ENCODE measurements at regions not wholly inside any gene's neighbourhood (a gene's known extent, or its start where the extent isn't known, plus 50 kb on each side); places are given as distances from the start of the nearest gene placed in this dataset.
"Not testable (repeated sequence)": the region's sequence is repeated elsewhere in the genome, so short reads cannot be mapped to it uniquely, and the experiment has no call there.

DNA sequence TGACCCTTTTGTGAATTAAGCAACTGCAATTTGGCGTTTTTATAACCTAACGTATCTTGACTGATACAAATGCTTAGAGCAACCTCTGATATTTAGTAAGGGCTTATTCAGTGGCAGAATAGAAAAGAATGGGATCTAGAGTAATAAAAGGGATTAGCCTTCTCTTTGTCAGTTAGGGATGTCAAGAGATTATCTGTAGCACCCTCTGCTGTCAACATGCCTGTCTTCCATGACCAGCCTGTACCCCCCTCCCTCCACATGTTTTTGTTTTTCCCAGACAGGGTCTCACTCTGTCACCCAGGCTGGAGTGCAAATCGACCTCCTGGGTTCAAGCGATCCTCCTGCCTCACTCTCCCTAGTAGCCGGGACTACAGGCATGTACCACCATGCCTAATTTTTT is 198.1 kb downstream of the NPIPA7 start:
- H3K36me3 Mint-ChIP-seq; H3K9me3 Mint-ChIP-seq; H3K4me1 Mint-ChIP-seq; DNase-seq; ATAC-seq (ENCODE audit: low read depth); H3K4me3 Mint-ChIP-seq; H3K27me3 Mint-ChIP-seq; POLR2A ChIA-PET; H3K27ac Mint-ChIP-seq: not testable (repeated sequence)

DNA sequence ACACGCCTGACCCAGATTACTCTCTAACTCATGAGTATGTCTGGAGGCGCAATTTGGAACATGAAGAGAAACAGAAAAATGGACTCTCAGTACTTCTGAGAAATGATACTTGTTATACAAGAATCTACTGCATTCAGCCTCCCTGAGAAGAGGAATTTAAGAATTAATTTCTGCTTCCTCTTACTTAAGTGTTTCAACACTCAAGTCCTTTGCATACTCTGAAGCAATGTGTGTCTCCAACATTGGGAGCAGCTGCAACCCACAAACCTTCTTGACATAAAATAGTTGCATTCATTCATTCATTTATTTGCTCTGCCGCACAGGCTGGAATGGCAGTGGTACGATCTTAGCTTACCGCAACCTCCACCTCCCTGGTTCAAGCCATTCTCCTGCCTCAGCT is 199.8 kb downstream of the NPIPA7 start:
- no peak for DNase-seq
- POLR2A ChIA-PET: no interaction called here
- H3K9me3 Mint-ChIP-seq: peaks cover 2% of the 10 kb centered on the region
- no peak for ATAC-seq (ENCODE audit: low read depth)
- H3K4me1 Mint-ChIP-seq: no peaks in the 10 kb centered on the region
- H3K36me3 Mint-ChIP-seq: no peaks in the 10 kb centered on the region
- H3K4me3 Mint-ChIP-seq: no peak overlapping the region
- peaks cover 5% of the 10 kb centered on the region for H3K27me3 Mint-ChIP-seq
- H3K27ac Mint-ChIP-seq: no peak overlapping the region

DNA sequence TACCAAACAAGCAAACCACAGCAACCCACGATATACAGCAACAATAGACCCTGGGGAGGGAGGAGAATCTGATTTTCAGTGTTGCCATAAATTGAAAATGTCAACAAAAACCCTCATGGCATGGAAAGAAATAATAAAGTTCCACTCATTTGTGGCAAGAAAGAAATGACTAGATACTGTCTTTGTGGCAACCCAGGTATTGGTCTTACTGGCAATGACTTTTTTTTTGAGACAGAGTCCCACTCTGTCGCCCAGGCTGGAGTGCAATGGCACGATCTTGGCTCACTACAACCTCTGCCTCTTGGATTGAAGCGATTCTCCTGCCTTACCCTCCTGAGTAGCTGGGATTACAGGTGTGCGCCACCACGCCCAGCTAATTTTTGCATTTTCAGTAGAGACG is 204.0 kb downstream of the NPIPA7 start:
- DNase-seq; H3K36me3 Mint-ChIP-seq; H3K4me1 Mint-ChIP-seq; ATAC-seq (ENCODE audit: low read depth); H3K27ac Mint-ChIP-seq; H3K4me3 Mint-ChIP-seq; H3K9me3 Mint-ChIP-seq; POLR2A ChIA-PET: not testable (repeated sequence)
- peaks cover 12% of the 10 kb centered on the region for H3K27me3 Mint-ChIP-seq

DNA sequence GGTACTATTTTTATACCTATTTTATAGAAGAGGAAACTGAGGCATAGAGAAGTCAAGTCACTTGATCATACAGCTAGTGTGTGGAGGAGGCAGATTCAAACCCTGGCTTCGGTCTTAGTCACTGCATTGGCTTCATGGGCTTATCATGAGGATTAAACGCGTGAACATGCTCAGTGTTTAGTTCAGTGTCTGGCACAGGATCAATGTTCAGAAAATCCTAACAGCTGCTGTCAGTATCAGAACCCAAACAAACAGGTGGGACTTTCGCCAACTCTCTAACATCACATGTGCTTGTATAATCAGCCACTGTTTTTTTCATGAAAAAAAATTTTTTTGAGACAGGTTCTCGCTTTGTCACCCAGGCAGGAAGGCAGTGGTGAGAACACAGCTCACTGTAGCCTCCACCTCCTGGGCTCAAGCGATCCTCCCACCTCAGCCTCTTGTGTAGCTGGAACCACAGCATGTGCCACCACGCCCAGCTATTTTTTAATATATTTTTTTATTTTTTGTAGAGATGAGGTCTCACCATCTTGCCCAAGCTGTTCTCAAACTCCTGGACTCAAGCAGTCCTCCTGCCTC is 207.2 kb downstream of the NPIPA7 start:
- DNase-seq; H3K36me3 Mint-ChIP-seq; ATAC-seq (ENCODE audit: low read depth); H3K4me1 Mint-ChIP-seq; POLR2A ChIA-PET; H3K9me3 Mint-ChIP-seq; H3K4me3 Mint-ChIP-seq; H3K27ac Mint-ChIP-seq: not testable (repeated sequence)
- H3K27me3 Mint-ChIP-seq: peaks cover 12% of the 10 kb centered on the region

DNA sequence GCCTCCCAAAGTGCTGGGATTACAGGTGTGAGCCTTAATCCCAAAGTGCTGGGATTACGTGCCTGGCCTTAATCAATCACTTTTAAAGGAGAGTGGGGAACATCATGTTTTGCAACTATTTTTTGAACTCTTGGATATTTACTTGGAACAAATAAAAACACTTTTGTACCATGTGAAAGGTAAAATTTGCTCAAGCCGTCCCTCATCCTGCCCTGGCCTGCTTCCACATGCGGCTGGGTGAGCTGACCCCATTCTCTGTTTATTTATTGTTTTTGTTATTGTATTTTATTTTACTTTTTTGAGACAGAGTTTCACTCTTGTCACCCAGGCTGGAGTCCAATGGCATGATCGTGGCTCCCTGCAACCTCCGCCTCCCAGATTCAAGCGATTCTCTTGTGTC is 208.0 kb downstream of the NPIPA7 start:
- DNase-seq; H3K36me3 Mint-ChIP-seq; POLR2A ChIA-PET; H3K4me3 Mint-ChIP-seq; H3K4me1 Mint-ChIP-seq; ATAC-seq (ENCODE audit: low read depth); H3K9me3 Mint-ChIP-seq; H3K27ac Mint-ChIP-seq: not testable (repeated sequence)
- H3K27me3 Mint-ChIP-seq: peaks cover 12% of the 10 kb centered on the region

DNA sequence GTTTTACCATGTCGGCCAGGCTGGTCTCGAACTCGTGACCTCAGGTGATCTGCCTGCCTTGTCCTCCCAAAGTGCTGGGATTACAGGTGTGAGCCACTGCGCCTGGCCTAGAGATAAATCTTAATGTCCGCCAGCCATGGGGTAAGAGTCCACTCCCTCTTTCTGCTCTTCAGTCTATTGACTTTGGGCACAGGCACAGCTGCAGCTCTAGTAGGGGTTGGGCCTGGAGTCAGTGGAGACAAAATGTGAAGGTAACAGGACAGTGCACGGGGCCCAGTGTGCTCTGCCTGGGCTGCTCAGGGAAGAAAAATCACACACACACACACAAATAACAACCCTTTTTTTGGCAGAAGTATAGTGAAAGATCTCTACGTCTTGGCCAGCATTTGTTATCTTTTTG is 209.5 kb downstream of the NPIPA7 start:
- POLR2A ChIA-PET; DNase-seq; H3K27ac Mint-ChIP-seq; ATAC-seq (ENCODE audit: low read depth); H3K9me3 Mint-ChIP-seq; H3K4me1 Mint-ChIP-seq; H3K36me3 Mint-ChIP-seq; H3K4me3 Mint-ChIP-seq: not testable (repeated sequence)
- H3K27me3 Mint-ChIP-seq: peaks cover 14% of the 10 kb centered on the region

DNA sequence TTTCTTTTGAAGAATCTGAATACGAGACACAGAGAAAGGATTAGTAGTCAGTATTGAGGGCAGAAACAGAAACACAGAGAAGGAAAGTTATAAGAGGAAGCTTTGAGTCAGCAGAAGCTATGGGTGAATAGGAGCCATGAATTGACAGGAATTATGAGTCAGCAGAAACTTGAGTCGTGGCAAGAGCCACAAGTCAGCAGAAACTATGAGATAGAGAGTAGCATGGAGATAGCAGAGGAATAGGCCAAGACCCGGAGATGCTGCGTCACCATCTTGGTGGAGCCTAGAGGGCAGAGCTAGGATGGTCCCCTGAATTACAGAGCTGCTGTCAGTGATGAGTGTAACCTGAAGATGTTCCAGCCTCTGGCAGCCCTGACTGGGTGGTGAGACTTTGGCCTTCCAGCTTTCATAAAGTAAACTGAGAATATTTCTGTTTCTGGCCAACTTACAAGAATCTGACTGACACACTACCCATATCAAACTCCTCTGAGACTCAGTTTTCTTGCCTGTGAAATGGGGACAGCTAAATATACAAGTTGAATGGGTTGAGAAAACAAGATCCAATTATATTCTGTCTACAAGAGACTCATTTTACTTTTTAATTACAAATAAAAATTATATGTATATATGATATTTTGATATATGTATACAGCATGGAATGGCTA is 211.8 kb downstream of the NPIPA7 start:
- H3K27ac Mint-ChIP-seq; ATAC-seq (ENCODE audit: low read depth); H3K27me3 Mint-ChIP-seq; H3K36me3 Mint-ChIP-seq; POLR2A ChIA-PET; DNase-seq; H3K9me3 Mint-ChIP-seq; H3K4me3 Mint-ChIP-seq: not testable (repeated sequence)
- peaks cover 11% of the 10 kb centered on the region for H3K4me1 Mint-ChIP-seq

DNA sequence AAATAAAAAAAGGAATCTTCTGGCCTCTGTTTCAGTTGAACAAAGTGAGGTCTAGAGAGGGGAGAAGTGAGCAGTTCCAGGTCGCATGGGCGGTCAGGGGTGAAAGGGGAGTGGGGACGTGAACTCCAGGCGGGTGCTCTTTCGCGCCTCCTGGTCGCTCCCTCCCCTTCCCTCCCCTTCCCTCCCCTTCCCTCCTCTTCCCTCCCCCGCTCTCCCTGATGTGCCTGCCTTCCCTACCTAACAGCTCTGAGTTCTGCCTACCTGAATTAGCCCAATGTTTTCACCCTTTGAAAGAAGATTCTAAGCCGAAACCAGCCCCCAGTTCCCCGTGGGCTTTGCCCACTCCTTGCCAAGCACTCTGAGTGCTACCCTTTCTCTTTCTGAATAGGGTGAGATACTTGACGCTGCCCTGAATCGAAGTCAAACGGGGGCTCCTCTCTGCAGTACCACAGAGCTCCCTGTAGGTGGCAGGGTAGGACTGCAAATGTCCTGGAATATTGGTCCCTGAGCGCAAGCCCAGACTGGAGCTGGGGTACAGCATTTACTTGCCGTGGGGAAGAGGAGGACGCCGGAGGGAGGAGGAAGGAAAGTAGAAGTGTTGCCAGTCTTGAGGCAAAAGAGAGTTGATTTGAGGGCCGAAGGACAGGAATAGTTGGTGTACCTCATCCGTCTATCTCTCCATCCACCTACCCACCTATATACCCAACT is 214.4 kb downstream of the NPIPA7 start:
- Mint-ChIP-seq H3K4me3 (peak overlapping the region; percentile 19), H3K4me1 (peaks cover 18% of the 10 kb centered on the region)
- ATAC-seq (ENCODE audit: low read depth) (peak; percentile 75), DNase-seq (peak; percentile 60)
- H3K9me3 Mint-ChIP-seq, H3K36me3 Mint-ChIP-seq, H3K27me3 Mint-ChIP-seq, POLR2A ChIA-PET, H3K27ac Mint-ChIP-seq: not testable (repeated sequence)

DNA sequence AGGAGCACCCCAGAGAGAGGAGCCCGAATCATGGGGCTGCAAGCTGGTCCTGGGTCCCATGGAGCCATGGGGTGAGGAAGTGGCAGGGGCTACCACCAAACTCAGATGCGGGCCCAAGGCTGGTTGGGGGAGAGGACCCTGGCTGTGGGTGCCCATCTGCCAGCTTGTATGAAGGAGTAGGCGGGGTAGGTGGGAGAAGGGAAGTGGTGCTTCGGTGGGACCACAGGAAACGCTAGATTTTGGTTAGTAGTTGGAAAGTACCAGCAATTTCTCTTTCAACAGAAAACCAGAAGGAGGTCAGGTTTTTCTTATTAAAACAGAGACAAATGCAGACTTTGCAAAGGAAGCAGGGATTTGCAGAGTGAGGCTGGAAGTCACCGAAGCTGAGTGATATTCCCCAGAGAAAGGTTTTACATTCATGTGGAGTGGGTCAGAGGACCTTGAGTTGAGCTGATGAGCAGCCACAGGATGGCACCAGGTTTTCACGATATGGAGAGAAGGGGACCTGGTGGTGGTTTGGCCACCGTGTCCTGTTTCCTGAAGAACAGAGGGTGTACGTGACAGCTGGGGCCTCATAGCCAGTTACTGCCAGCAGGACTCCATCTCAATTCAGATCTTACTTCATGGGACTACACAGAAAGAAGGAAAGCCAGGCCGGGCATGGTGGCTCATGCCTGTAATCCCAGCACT is 216.2 kb downstream of the NPIPA7 start:
- H3K27me3 Mint-ChIP-seq, POLR2A ChIA-PET, H3K9me3 Mint-ChIP-seq, H3K36me3 Mint-ChIP-seq, DNase-seq: not testable (repeated sequence)
- Mint-ChIP-seq H3K4me1 (peaks cover 18% of the 10 kb centered on the region), H3K27ac (peak overlapping the region; percentile 65), H3K4me3 (peak overlapping the region; percentile 30)
- peak; percentile 69 for ATAC-seq (ENCODE audit: low read depth)

DNA sequence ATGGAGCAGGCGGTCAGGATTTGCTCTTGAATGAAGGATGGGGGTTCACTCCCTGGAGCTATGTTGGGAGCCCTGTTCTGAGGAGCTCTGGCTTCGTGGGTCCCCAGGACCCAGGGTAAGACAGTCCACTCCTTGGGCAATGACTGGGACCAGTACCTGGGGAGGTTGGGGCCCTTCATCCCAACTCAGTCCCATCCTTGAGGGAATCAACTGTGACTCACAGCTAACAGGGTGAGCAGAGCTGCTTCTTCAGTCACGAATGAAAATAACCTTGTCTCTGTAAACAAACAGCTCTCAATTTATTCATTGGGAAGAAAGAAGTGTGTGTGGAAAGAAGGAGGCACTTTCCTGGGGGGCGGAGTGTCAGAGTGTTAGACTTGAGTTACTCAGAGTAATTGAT is 222.3 kb downstream of the NPIPA7 start:
- DNase-seq; ATAC-seq (ENCODE audit: low read depth); H3K4me1 Mint-ChIP-seq; H3K4me3 Mint-ChIP-seq; H3K36me3 Mint-ChIP-seq; POLR2A ChIA-PET; H3K27ac Mint-ChIP-seq; H3K27me3 Mint-ChIP-seq; H3K9me3 Mint-ChIP-seq: not testable (repeated sequence)

DNA sequence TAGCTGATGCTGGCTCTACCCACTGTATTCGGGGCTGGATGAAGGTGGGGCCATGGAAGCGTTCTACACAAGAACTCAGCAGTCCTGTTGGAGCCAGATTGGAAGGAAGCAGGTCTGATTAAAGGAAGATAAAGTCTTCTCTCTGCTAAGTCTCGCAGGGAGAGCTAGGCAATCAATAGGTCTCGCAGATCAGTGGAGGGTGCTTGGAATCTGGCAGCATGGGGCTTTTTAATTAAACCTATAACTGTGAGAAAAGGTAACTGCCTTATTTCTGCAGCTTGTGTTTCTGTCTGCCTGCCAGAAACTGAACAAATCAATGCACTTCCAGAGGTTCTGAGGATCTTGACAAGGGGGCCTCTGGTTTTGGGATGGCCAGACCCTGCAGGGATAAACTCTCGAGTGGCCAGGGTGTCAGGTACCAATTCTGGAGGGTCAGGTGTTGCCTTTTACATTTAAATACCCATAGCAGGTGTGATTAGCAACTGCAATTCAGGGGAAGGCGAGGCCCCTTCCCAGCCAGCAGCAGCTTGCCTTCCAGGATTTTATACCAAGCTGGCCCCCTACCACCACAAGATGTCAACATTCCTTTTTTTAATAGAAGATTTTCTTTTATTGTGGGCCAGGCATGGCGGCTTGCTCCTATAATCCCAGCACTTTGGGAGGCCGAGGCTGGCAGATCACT is 228.6 kb downstream of the NPIPA7 start:
- H3K36me3 Mint-ChIP-seq; H3K27me3 Mint-ChIP-seq; H3K9me3 Mint-ChIP-seq; H3K27ac Mint-ChIP-seq; H3K4me1 Mint-ChIP-seq; H3K4me3 Mint-ChIP-seq; ATAC-seq (ENCODE audit: low read depth); DNase-seq; POLR2A ChIA-PET: not testable (repeated sequence)

DNA sequence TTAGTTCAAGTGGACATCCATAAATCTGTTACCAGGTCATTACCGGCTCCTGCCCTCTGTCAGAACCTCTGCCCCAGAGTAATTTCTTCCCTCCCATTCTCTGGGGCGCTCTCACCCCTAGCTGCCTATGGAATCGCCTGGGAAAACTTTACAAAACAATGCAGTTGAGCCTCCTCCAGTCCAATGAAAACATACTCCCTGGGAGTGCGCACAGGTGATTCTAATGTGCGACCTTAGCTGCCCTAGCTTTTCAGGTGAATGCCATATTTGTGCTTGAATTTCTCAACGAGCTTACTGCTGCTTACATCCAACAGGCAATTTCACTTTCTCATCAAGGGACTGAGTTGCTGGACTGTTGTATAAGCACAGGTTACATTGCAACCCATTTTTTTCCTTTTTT is 230.7 kb downstream of the NPIPA7 start:
- POLR2A ChIA-PET: not testable (repeated sequence)

DNA sequence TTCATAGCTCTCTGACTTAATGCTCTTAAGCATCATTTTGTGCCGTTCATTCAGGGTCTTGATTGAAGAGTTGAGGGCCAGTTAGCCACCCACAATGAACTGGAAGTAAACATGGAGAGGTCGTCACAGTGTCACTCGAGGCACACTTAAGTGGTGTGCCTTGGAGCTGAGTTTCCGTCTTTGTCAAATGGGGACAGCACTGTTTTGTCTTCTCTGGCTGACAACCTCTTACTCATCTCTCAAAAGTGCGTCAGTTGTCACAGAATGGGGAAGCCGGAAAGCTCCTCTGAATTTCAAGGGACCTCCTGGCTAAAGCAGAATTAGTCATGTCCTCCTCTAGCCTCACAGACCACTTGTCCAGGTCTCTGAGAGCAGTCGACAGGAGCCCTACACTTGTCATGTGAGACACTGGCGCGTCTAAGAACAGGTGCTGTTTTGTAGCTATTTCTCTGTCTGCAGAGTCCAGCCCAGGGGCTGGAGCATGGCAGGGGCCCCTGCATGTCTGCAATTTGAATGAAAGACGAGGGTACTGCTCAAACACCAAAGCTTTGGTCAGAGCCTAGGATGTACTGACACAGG is 231.5 kb downstream of the NPIPA7 start:
- DNase-seq; H3K27me3 Mint-ChIP-seq; H3K27ac Mint-ChIP-seq; H3K36me3 Mint-ChIP-seq; H3K9me3 Mint-ChIP-seq; POLR2A ChIA-PET; H3K4me1 Mint-ChIP-seq; H3K4me3 Mint-ChIP-seq; ATAC-seq (ENCODE audit: low read depth): not testable (repeated sequence)

More for the DNA sequence above, 230.7 kb downstream of the NPIPA7 start:
- H3K4me3 Mint-ChIP-seq; H3K4me1 Mint-ChIP-seq; H3K36me3 Mint-ChIP-seq; H3K27me3 Mint-ChIP-seq; ATAC-seq (ENCODE audit: low read depth); H3K27ac Mint-ChIP-seq; H3K9me3 Mint-ChIP-seq; DNase-seq: not testable (repeated sequence)
